Renal pelvis (tissue), 1 donor: ENCODE measurements at regions not wholly inside any gene's neighbourhood (a gene's known extent, or its start where the extent isn't known, plus 50 kb on each side); places are given as distances from the start of the nearest gene placed in this dataset.
"Not testable (repeated sequence)": the region's sequence is repeated elsewhere in the genome, so short reads cannot be mapped to it uniquely, and the experiment has no call there.

Experiments
- DNase-seq: peaks from one replicate; pipeline ENCODE4 v3.0.0-alpha.2; 2013

DNA sequence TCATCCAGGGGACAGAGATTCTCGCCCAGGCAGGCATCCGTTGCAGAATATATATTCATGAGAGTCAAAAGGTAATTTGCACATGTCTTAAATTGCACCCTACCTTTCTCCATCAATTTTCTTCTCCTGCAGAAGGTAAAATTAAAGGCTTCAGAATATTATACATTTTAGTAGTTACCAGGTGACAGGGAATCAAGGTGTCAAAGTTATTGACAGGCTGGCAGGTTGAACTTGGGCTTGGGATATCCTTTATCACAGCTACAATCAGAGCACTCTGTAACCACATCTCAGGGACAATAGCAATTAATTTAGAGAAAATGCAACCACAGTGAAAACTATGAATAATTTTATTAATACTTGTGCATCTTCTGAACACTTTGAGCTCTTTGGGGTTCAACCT, 66.9 kb upstream of the GSC start:
- DNase-seq = no peak

DNA sequence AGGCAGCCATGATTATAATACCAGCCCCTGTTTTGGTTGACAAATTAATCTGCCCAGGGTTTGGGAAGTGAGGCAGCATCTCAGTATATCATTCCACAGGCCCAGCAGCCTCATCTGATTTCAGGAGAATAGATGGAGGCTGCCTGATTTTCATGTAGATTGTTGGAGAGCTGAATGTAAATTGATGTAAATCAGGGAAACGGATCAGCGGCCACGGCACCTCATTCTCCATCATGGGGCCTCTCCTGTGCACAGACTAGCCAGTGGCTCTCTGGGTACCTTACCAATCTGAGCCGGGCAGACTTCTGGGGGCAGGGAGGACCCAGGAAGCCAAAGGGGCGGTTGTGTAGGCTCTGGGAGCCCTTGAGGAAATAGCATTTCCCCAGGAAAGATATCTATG, 63.7 kb upstream of the GSC start:
- no peak for DNase-seq

DNA sequence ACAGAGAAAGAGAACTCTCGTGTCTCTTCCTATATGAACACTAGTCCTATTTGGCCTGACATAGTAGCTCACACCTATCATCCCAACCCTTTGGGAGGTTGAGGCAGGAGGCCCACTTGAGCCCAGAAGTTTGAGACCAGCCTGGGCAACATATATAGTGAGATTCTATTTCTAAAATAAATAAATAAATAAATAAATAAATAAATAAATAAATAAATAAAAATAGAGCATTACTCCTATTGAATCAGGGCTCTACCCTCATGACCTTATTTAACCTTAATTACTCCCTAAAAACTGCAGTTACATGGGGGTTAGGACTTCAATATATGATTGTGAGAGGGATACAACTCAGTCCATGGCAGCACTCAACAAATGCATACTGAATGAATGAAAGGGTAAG, 61.2 kb upstream of the GSC start:
- DNase-seq = no peak

DNA sequence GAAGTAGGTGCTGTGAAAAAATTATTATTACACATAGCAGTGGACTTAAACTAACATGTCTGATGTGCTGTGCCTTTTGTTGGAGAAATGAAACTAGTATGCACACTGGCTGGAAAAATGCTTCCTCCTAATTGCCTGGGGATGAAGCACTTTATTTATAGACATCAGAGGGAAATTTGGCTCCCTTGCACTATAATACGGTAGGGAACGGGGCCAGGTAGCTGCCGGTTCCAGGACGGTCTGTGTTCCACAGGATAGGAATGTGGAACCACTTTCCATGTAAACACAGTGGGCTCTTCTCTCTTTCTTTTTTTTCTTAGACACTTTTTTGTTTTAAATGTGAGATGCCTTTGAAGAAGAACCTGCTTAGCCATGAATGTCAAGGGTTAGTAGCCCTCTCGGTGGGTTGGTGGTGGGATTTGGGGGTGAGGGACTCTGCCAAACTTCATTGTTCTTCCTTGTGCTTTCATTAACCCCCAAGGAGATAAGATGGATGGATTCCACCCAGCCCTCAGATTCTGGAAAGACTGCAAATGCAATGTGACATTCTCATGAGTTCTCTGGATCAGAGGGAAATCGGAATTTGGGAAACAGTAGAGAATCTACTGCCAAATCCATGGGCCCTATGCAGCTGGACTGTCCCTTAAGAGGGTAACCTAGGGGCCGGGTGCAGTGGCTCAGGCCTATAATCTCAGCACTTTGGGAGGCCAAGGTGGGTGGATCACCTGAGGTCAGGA, 58.0 kb upstream of the GSC start:
- no peak for DNase-seq

DNA sequence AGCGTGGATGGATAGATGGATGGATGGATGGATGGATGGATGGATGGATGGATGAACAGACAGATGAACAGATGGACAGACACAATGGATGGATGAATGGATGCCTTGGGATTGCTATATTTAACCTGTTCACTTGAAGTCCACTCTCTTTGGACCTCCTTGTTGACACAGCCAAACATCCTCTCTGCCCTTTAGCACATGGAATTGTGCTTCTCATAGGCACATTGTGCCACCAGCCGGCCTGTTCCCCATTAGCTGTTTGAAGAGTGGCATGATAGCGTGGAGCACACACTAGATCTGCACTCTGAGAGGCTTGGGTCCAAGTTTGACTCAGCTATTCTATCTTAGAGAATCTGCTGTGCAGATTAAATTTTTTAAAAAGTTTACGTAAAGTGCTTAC, 56.9 kb upstream of the GSC start:
- no peak for DNase-seq

DNA sequence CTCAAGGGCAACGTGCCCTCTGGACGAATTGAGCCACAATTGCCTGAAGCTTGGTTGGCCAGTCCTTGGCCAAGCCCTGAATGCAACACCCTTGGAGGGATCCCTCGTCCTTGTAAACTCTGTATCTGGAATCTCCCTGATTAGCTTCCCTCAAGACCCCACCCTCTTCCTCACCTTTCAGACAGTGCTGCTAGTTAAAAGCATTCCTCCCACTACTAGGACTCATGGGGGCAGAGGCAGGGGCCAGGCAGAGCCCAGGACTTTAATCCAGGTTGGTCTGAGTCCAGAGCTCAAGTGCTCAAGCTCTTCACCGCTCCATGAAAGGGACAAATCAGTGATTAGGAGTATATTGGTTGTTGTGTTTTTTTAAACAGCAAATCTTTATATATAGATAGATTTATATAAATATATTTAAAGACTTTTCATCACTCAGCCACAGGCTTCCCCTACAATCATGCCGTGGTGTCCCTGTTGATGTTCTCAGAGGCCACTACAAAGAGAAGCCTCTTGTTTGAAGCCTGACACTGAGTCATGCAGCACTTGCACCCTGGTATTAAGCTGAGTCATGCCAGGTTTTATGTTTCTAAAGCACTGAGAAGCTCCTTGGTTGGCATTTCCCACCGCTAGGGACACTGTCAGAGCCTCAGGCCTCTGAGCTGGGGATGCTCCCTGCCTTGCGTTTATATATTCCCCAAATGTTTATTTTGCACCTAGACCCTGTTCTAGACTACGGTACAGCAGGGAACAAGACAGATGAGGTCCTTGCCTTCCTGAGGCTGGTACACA, 53.8 kb upstream of the GSC start:
- DNase-seq = no peak

DNA sequence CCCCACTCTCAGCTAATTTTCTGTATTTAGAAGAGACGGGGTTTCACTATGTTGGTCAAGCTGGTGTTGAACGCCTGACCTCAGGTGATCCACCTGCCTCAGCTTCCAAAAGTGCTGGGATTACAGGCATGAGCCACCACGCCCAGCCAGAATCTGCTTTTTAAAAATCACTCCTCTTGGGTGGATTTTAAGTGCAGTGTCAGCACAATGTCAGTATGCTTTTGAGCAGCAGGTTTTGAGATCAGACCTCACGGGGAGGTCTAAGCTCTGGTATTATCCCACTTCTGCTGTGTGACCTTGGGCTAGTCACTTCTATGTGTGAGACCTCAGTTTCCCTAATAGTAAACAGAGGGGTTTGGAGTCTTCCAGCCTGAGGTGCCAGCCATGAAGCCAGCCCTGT, 51.8 kb upstream of the GSC start:
- DNase-seq = no peak

DNA sequence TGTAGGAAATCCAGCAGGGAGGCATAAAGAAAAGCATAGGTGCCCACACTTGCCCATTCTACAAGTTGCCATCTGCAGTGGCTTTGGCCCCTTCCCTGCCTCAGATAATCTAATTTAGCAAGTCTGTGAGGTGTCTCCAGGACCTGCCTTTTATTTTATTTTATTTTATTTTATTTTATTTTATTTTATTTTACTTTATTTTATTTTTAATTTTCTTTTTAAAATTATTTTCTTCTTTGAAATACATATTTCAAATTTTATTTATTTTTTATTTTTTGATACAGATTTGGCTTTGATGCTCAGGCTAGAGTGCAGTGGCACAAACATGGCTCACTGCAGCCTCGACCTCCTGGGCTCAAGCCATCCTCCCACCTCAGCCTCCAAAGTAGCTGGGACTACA, 51.0 kb upstream of the GSC start:
- not testable (repeated sequence) for DNase-seq
